Thoracic aorta (tissue), 2 donors: ENCODE measurements at regions not wholly inside any gene's neighbourhood (a gene's known extent, or its start where the extent isn't known, plus 50 kb on each side); places are given as distances from the start of the nearest gene placed in this dataset.
"Not testable (repeated sequence)": the region's sequence is repeated elsewhere in the genome, so short reads cannot be mapped to it uniquely, and the experiment has no call there.

ENCODE experiments used
- ATAC-seq: fragments of 150-250 bp; one replicate; pipeline ENCODE4 v1.8.0; 2017; ENCODE audit warnings: low read depth; ENCODE audit not compliant: insufficient number of reproducible peaks, low FRiP score
- DNase-seq: peaks from one replicate; pipeline ENCODE4 v3.0.0-alpha.2; 2020; ENCODE audit warnings: low spot score
- H3K27ac ChIP-seq, 2 donors: fragments of 200-600 bp; sonication (generic); 1 replicate in 1 of 2; 2 replicates in 1 of 2; pipeline ENCODE4 v1.5.1; 2016; ENCODE audit warnings: mild to moderate bottlenecking in 2 of 2, moderate library complexity in 2 of 2
- H3K27me3 ChIP-seq: fragments of 200-600 bp; sonication (generic); replicated peaks from 2 replicates; pipeline ENCODE4 v1.6.0; 2016; ENCODE audit warnings: mild to moderate bottlenecking; ENCODE audit not compliant: insufficient read depth
- H3K36me3 ChIP-seq: fragments of 200-600 bp; sonication (generic); one replicate; pipeline ENCODE4 v1.5.1; 2016
- H3K4me1 ChIP-seq, 2 donors: fragments of 200-600 bp; sonication (generic); 1 replicate in 1 of 2; 2 replicates in 1 of 2; pipeline versions ENCODE4 v1.5.1 to v1.6.0; 2016; ENCODE audit warnings: low read depth in 2 of 2, mild to moderate bottlenecking in 1 of 2; ENCODE audit not compliant: control insufficient read depth in 1 of 2
- H3K4me3 ChIP-seq: fragments of 200-600 bp; sonication (generic); 2 replicates; pipeline ENCODE4 v1.5.1; 2016; ENCODE audit warnings: mild to moderate bottlenecking
- H3K9me3 ChIP-seq: fragments of 200-600 bp; sonication (generic); 2 replicates; pipeline ENCODE4 v1.5.1; 2016

GRCh38 chr15:30688684-30689083 lies 62.8 kb downstream of the ARHGAP11B start:
- DNase-seq, ATAC-seq: not testable (repeated sequence)

GRCh38 chr15:30690153-30690552 lies 64.2 kb downstream of the ARHGAP11B start:
- H3K4me3 ChIP-seq, DNase-seq, H3K4me1 ChIP-seq, H3K9me3 ChIP-seq, ATAC-seq, H3K27ac ChIP-seq, H3K27me3 ChIP-seq, H3K36me3 ChIP-seq: not testable (repeated sequence)

More at GRCh38 chr15:30688684-30689083, 62.8 kb downstream of the ARHGAP11B start:
- not testable (repeated sequence) for H3K4me1 ChIP-seq, H3K27ac ChIP-seq, H3K4me3 ChIP-seq, H3K9me3 ChIP-seq, H3K36me3 ChIP-seq, H3K27me3 ChIP-seq

DNA sequence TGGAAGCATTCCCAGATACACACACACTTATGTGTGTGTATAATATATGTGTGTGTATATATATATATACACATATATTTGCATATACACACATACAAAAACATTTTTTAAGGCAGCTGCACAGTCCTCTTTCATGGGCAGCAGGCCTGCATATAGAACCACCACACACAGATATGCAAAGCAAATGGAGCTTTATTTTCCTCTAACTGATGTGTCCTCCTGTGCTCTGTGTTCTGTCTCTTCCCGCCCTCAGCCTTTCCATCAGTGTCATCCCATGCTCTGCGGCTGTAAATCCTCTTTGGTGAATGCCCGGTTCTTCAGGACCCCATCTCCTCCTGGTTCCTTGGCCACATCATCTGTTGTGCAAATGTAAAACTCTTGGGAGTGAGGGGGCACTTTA lies 69.9 kb downstream of the ARHGAP11B start:
- DNase-seq, H3K36me3 ChIP-seq, H3K4me1 ChIP-seq, H3K9me3 ChIP-seq, ATAC-seq, H3K27ac ChIP-seq, H3K27me3 ChIP-seq, H3K4me3 ChIP-seq: not testable (repeated sequence)

- H3K4me3 ChIP-seq, H3K4me1 ChIP-seq, H3K27ac ChIP-seq, H3K9me3 ChIP-seq, ATAC-seq, DNase-seq, H3K36me3 ChIP-seq, H3K27me3 ChIP-seq: not testable (repeated sequence)
These were observed 70.7 kb downstream of the ARHGAP11B start for GRCh38 chr15:30696439-30697314.

DNA sequence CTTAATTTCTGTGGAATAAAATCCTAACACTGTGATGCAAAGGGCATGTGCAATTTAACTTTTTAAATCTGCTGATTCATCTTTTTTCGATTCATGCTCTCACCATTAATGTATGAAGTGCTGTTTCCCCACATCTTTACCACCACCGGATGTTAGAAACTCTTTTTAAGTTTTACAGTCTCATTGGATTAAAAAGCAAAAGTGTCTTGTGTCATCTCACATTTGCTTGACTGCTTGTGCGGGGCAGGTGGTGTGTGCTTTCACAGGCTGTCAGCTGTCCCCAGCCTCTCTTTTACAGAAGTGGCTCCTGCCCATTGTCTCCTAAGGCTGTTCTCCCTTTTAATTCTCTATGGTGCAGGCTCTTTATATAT lies 71.4 kb downstream of the ARHGAP11B start:
- H3K4me1 ChIP-seq, H3K9me3 ChIP-seq, H3K27ac ChIP-seq, H3K36me3 ChIP-seq, H3K4me3 ChIP-seq, DNase-seq, H3K27me3 ChIP-seq, ATAC-seq: not testable (repeated sequence)

DNA sequence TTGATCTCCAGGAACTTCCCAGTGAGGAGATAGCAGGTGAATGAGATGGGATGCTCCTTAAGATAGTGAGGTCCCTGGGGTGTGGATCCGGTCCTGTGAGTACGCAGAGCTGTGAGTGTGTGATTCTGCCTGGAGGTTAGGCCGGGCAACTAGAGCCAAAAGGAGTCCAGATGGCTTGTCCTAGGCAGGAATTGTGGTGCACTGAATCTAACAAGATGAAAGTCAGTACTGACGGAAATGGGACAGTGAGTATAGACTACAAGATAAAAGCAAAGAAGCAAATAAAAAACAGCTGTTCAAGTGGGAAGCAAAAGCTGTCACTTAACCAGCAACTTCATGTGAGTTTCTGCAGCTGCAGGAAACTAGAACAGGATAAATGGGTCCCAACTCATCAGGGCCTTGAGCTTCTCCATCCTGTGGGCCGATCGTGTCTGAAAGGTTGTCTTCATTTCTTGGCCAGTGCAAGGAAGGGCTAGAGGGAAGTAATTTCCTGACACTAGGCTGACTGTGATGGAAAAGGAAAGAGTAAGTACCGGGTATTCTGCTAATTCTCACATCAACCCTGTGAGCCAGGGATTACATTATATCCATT lies 74.2 kb downstream of the ARHGAP11B start:
- not testable (repeated sequence) for ATAC-seq, H3K36me3 ChIP-seq, H3K4me3 ChIP-seq, DNase-seq, H3K9me3 ChIP-seq, H3K4me1 ChIP-seq, H3K27me3 ChIP-seq, H3K27ac ChIP-seq

DNA sequence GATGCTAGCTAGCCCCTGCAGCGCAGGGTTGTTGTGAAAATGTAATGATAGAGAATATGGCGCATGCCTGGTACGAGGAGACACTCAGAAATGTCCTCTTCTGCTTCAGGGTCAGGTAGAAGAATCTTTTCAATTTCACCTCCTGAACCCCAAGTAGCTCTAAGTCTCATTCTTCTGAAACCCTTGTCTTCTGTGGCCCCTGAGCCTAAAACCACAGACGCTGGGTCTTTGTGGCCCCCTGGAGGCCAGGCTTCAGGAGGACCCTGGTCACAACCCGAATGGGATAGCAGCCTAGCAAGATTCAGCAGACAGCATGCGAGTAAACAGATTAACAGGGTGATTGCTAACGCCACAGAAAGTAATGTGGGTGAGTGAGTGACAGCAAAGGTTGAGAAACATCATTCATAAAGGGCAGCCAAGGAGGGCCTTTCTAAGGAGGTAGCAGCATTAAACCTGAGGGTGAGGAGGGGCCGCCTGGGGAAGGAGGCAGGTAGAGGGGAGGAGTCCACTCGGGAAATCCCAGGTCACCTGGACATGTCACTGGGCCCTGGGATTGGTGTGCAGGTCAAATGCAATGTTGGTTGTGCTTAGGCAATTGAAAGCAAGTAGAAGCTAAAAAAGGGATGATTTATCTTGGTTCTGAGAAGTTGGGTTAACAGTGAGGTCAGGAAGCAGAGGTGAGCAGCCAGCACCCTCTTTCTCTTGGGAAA lies 82.2 kb downstream of the ARHGAP11B start:
- not testable (repeated sequence) for DNase-seq, ATAC-seq, H3K36me3 ChIP-seq, H3K27ac ChIP-seq, H3K9me3 ChIP-seq, H3K4me3 ChIP-seq, H3K27me3 ChIP-seq, H3K4me1 ChIP-seq

DNA sequence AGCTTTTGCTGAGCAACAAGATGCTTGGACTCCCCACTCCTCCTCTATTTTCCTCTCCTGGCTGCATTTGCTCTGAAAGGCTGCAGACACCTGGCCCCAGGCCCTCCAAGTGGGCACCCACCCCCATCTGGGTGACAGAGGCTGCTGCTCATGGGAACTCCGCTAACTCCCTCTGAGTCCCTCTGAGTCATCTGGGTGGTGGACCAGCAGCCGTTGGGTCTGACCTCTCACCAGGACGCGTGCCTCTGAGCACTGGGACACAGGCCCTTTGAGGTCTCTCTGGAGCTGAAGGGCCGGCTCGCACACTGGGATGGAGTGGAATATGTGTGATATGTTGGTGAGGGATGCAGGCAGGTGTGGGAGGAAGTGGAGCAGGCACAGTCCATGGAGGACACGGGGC lies 82.9 kb downstream of the ARHGAP11B start:
- H3K4me1 ChIP-seq, H3K27me3 ChIP-seq, H3K4me3 ChIP-seq, H3K9me3 ChIP-seq, ATAC-seq, H3K27ac ChIP-seq, DNase-seq, H3K36me3 ChIP-seq: not testable (repeated sequence)

DNA sequence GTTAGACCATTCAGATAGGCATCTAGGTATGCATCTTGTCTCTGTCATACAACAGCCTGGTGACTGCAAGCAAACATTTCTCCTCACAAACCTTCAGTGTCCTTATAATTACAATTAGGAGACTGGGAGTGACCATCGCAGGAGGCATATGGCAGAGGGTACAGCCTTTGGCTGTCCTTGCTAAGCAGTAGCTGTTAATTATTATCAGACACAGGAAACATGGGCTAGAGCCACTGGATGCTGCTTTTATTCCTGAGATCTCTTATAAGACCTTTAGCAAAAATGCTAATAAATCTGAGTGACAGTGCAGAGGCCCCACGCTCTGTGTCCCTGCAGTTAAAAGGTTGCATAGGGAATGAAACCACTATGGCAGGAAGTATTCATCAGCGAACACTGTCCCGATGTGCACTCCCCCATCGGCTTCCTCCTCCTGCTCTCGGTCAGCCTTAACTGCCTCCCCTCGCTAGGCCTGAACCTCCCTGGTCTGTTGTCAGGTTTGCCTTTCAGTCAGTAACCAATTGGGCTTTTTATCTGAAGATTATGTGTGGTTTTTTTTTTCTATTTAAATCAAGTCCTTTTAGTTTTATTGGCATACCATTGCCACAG lies 92.2 kb downstream of the ARHGAP11B start:
- not testable (repeated sequence) for H3K9me3 ChIP-seq, H3K36me3 ChIP-seq, DNase-seq, H3K4me3 ChIP-seq, H3K27me3 ChIP-seq, H3K27ac ChIP-seq, ATAC-seq, H3K4me1 ChIP-seq

DNA sequence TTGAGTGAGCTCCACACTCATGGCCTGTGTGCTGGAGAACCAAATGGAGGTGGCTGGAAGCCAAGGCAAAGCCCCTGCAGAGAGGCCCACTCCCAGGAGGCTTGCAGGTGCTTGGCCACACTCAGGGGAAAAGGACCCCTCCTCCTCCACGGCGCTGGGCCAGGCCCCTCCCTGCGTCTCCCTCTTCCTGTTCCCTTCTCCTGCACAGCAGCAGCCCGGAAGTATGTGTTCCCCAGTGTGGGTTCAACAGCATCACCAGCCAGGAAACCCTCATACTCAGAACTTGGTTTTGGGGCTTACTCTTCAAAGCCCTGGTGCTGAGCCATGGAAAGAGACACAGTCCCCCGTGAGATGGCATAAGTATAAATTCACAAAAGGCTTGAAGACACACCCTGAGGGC lies 93.4 kb downstream of the ARHGAP11B start:
- not testable (repeated sequence) for H3K36me3 ChIP-seq, H3K4me3 ChIP-seq, H3K27ac ChIP-seq, H3K27me3 ChIP-seq, H3K9me3 ChIP-seq, DNase-seq, ATAC-seq, H3K4me1 ChIP-seq

GRCh38 chr15:30720825-30721224 lies 94.9 kb downstream of the ARHGAP11B start:
- not testable (repeated sequence) for H3K9me3 ChIP-seq, H3K4me1 ChIP-seq, H3K27me3 ChIP-seq, DNase-seq, H3K4me3 ChIP-seq, H3K27ac ChIP-seq, ATAC-seq, H3K36me3 ChIP-seq

DNA sequence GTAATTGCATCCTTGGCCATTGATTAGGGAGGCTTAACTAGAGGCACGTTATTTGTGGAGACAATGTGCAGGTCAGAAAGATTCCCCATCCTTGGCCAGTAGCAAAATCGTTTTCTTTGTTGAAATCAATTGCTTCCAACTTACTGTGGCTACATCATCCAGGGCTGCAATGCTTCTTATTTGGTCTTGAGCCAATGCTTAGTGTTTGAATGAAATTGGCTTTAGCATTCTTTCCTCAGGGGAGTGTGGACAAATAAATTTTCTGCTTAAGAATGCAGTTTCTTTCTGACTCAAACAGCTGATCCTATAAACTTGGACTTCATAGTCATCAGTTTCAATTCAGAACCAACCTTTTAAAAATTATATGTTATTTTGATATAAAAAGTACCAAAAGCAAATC lies 95.6 kb downstream of the ARHGAP11B start:
- not testable (repeated sequence) for H3K4me3 ChIP-seq, H3K4me1 ChIP-seq, ATAC-seq, DNase-seq, H3K36me3 ChIP-seq, H3K27ac ChIP-seq, H3K9me3 ChIP-seq, H3K27me3 ChIP-seq
